ENCODE measurements at regions not wholly inside any gene's neighbourhood (a gene's known extent, or its start where the extent isn't known, plus 50 kb on each side); places are given as distances from the start of the nearest gene placed in this dataset.
"Not testable (repeated sequence)": the region's sequence is repeated elsewhere in the genome, so short reads cannot be mapped to it uniquely, and the experiment has no call there.

- H3K27me3 ChIP-seq (ENCODE audit: control insufficient read depth in 2 of 2, insufficient read depth in 2 of 2, low read length in 2 of 2), result not testable (repeated sequence)
These were observed 330.0 kb downstream of the ZNF479 start for GRCh38 chr7:56802191-56802590.

GRCh38 chr7:56801774-56802173, 330.5 kb downstream of the ZNF479 start:
- H3K9me3 ChIP-seq (ENCODE audit: control insufficient read depth in 2 of 3, low read length in 3 of 3); H3K4me1 Mint-ChIP-seq; DNase-seq; H3K4me3 Mint-ChIP-seq; H3K36me3 Mint-ChIP-seq; POLR2A ChIA-PET; H3K4me3 ChIP-seq (ENCODE audit: low read length); H3K27me3 ChIP-seq (ENCODE audit: control insufficient read depth in 2 of 2, insufficient read depth in 2 of 2, low read length in 2 of 2); H3K27me3 Mint-ChIP-seq; H3K4me1 ChIP-seq (ENCODE audit: control insufficient read depth in 2 of 2, insufficient read depth in 2 of 2, low read length in 2 of 2); intact Hi-C loops (cut with micrococcal nuclease); H3K36me3 ChIP-seq (ENCODE audit: control insufficient read depth in 2 of 3, insufficient read depth in 3 of 3, low read length in 3 of 3); H3K27ac ChIP-seq (ENCODE audit: low read depth, low read length); CTCF ChIA-PET; H3K27ac Mint-ChIP-seq: not testable (repeated sequence)
- peaks cover 0 to 15% (median 2%) of the 10 kb centered on the region in 11 donors for H3K9me3 Mint-ChIP-seq
- ATAC-seq, result peak; percentile 20

More at GRCh38 chr7:56802191-56802590, 330.0 kb downstream of the ZNF479 start:
- H3K4me1 Mint-ChIP-seq; H3K9me3 ChIP-seq (ENCODE audit: control insufficient read depth in 2 of 3, low read length in 3 of 3); H3K36me3 Mint-ChIP-seq; H3K27ac ChIP-seq (ENCODE audit: low read depth, low read length); H3K4me1 ChIP-seq (ENCODE audit: control insufficient read depth in 2 of 2, insufficient read depth in 2 of 2, low read length in 2 of 2); DNase-seq; POLR2A ChIA-PET; intact Hi-C loops (cut with micrococcal nuclease); H3K4me3 Mint-ChIP-seq; H3K4me3 ChIP-seq (ENCODE audit: low read length); H3K36me3 ChIP-seq (ENCODE audit: control insufficient read depth in 2 of 3, insufficient read depth in 3 of 3, low read length in 3 of 3); H3K27ac Mint-ChIP-seq; CTCF ChIA-PET; H3K27me3 Mint-ChIP-seq: not testable (repeated sequence)
- H3K9me3 Mint-ChIP-seq, result peaks cover 0 to 15% (median 2%) of the 10 kb centered on the region in 11 donors
- peak; percentile 27 for ATAC-seq

GRCh38 chr7:56798876-56799275, 333.4 kb downstream of the ZNF479 start:
- ATAC-seq; H3K36me3 ChIP-seq (ENCODE audit: control insufficient read depth in 2 of 3, insufficient read depth in 3 of 3, low read length in 3 of 3); H3K27me3 ChIP-seq (ENCODE audit: control insufficient read depth in 2 of 2, insufficient read depth in 2 of 2, low read length in 2 of 2); H3K36me3 Mint-ChIP-seq; H3K4me1 Mint-ChIP-seq; H3K9me3 ChIP-seq (ENCODE audit: control insufficient read depth in 2 of 3, low read length in 3 of 3); H3K27me3 Mint-ChIP-seq; H3K27ac Mint-ChIP-seq; intact Hi-C loops (cut with micrococcal nuclease); POLR2A ChIA-PET; H3K4me1 ChIP-seq (ENCODE audit: control insufficient read depth in 2 of 2, insufficient read depth in 2 of 2, low read length in 2 of 2); DNase-seq; H3K4me3 ChIP-seq (ENCODE audit: low read length); CTCF ChIA-PET; H3K27ac ChIP-seq (ENCODE audit: low read depth, low read length); H3K4me3 Mint-ChIP-seq: not testable (repeated sequence)
- peaks cover 0 to 13% (median 2%) of the 10 kb centered on the region in 11 donors for H3K9me3 Mint-ChIP-seq

GRCh38 chr7:56787474-56787873, 344.8 kb downstream of the ZNF479 start:
- POLR2A ChIA-PET; ATAC-seq; H3K4me1 Mint-ChIP-seq; H3K9me3 ChIP-seq (ENCODE audit: control insufficient read depth in 2 of 3, low read length in 3 of 3); H3K4me1 ChIP-seq (ENCODE audit: control insufficient read depth in 2 of 2, insufficient read depth in 2 of 2, low read length in 2 of 2); H3K4me3 ChIP-seq (ENCODE audit: low read length); intact Hi-C loops (cut with micrococcal nuclease); H3K36me3 Mint-ChIP-seq; H3K27me3 Mint-ChIP-seq; H3K27ac Mint-ChIP-seq; H3K27me3 ChIP-seq (ENCODE audit: control insufficient read depth in 2 of 2, insufficient read depth in 2 of 2, low read length in 2 of 2); H3K4me3 Mint-ChIP-seq; H3K27ac ChIP-seq (ENCODE audit: low read depth, low read length); CTCF ChIA-PET; DNase-seq; H3K36me3 ChIP-seq (ENCODE audit: control insufficient read depth in 2 of 3, insufficient read depth in 3 of 3, low read length in 3 of 3): not testable (repeated sequence)
- peaks cover 0 to 14% (median 3%) of the 10 kb centered on the region in 11 donors for H3K9me3 Mint-ChIP-seq

Data from naive thymus-derived CD4-positive, alpha-beta T cell (primary cell).